ENCODE measurements at regions not wholly inside any gene's neighbourhood (a gene's known extent, or its start where the extent isn't known, plus 50 kb on each side); places are given as distances from the start of the nearest gene placed in this dataset.

DNA sequence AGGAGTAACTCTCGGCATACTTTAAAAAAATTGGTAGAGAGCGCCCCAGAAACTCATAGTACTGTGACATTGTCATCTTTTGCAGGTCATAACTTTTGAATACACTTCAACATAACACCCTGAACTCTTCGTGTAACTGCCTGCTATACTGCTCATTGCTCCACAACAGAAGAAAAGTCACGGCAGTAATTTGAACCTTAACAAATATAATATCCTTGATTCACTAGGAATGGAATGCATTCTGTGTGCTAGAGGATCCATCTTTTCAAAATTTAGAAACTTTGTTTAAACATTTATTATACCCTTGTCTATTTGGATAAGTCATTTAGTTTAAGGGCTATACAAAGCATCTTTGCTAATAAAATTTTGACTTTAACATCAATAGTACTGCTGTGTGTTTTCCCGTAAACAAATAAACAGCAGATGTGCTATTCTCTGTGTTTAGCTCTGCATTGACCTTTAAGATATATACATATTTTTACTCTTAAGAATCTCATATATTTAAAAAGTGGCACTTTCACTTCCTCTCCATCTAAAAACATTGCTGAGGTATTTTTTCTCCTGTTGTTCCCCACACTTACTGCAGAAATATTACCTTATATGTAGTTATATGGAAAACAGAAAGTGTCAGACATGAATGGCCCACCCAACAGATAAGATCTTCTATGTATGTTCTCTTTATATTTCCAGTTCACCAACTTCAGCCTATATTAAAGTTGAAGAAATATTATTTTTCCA, 217.6 kb upstream of the TMEM229A start (continued):
- TF ChIP-seq ZFP91 (CRISPR knock-in tag; IDR thresholded peaks at IDR 0.05; ENCODE audit: borderline replicate concordance) (no peak), KDM2A (CRISPR knock-in tag; IDR thresholded peaks at IDR 0.05; ENCODE audit: borderline replicate concordance, low read depth) (no peak), HMGXB4 (CRISPR knock-in tag; IDR thresholded peaks at IDR 0.05; ENCODE audit: borderline replicate concordance in 1 of 2, low read depth in 1 of 2) (no peak), RORA (CRISPR knock-in tag; IDR thresholded peaks at IDR 0.05) (no peak)

GRCh38 chr7:124247691-124248090, 214.8 kb upstream of the TMEM229A start:
- in situ Hi-C loops (cut with HindIII; ENCODE audit: extremely low pct_ligation_motif_present, low pct_unique_long_range_greater_than_20kb), result no loop called here
- Histone ChIP-seq H3K4me1 (ENCODE audit: insufficient read depth, low read length) (peaks cover 8% of the 10 kb centered on the region), H3K27ac (ENCODE audit: extremely low read length, insufficient read depth, low read length) (no peak overlapping the region), H3K36me3 (replicated peaks in 1 of 2; ENCODE audit: control insufficient read depth in 1 of 2, insufficient read depth in 2 of 2, low read length in 2 of 2) (no peaks in the 10 kb centered on the region), H3K9ac (ENCODE audit: insufficient read depth, low read depth, low read length) (no peak overlapping the region), H4K20me1 (ENCODE audit: insufficient read depth, low read length) (no peaks in the 10 kb centered on the region), H3K27me3 (ENCODE audit: control insufficient read depth in 1 of 2, insufficient read depth in 2 of 2, low read length in 2 of 2) (no peaks in the 10 kb centered on the region), H2AFZ (ENCODE audit: low read length) (no peak overlapping the region), H3K79me2 (ENCODE audit: insufficient read depth, low read length) (no peaks in the 10 kb centered on the region), H3K4me2 (ENCODE audit: low read depth, low read length) (no peak overlapping the region), H3K4me3 (replicated peaks in 1 of 3; ENCODE audit: insufficient read depth in 1 of 3, low read depth in 2 of 3, low read length in 3 of 3) (no peak overlapping the region), H3K9me3 (ENCODE audit: low read length) (no peaks in the 10 kb centered on the region)
- intact Hi-C loops (cut with micrococcal nuclease; ENCODE audit: unreplicated experiment), result no loop called here
- ATAC-seq, result no peak
- no TSS peak for BruUV-seq (replicated peaks)
- no peak for DNase-seq (ENCODE audit: low spot score)
- WGBS (ENCODE audit: low lambda C conversion rate), result 45% methylated on average over 2 of the region's 2 CpGs
- POLR2A ChIA-PET, result no interaction called here
- CTCF ChIA-PET (ENCODE audit: low intra/inter-chr PET ratio, low total read pairs), result no interaction called here
- no peak for FAIRE-seq
- TF ChIP-seq HMG20A (CRISPR knock-in tag; IDR thresholded peaks at IDR 0.05; ENCODE audit: borderline replicate concordance), result no peak
- no peak for TF ChIP-seq MTF1 (CRISPR knock-in tag; IDR thresholded peaks at IDR 0.05)
- TF ChIP-seq, protein P1, sequence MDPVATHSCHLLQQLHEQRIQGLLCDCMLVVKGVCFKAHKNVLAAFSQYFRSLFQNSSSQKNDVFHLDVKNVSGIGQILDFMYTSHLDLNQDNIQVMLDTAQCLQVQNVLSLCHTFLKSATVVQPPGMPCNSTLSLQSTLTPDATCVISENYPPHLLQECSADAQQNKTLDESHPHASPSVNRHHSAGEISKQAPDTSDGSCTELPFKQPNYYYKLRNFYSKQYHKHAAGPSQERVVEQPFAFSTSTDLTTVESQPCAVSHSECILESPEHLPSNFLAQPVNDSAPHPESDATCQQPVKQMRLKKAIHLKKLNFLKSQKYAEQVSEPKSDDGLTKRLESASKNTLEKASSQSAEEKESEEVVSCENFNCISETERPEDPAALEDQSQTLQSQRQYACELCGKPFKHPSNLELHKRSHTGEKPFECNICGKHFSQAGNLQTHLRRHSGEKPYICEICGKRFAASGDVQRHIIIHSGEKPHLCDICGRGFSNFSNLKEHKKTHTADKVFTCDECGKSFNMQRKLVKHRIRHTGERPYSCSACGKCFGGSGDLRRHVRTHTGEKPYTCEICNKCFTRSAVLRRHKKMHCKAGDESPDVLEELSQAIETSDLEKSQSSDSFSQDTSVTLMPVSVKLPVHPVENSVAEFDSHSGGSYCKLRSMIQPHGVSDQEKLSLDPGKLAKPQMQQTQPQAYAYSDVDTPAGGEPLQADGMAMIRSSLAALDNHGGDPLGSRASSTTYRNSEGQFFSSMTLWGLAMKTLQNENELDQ (CRISPR knock-in tag; IDR thresholded peaks at IDR 0.05; ENCODE audit: borderline replicate concordance), result no peak
- no peak for TF ChIP-seq ZNF382 (CRISPR knock-in tag; IDR thresholded peaks at IDR 0.05; ENCODE audit: borderline replicate concordance)
- TF ChIP-seq EP300 (IDR thresholded peaks at IDR 0.05; ENCODE audit: low read depth in 2 of 2, low read length in 2 of 2), result no peak
- TF ChIP-seq EP300 (CRISPR knock-in tag; IDR thresholded peaks at IDR 0.05; ENCODE audit: borderline replicate concordance), result no peak
- TF ChIP-seq TBL1XR1 (IDR thresholded peaks at IDR 0.05; ENCODE audit: borderline replicate concordance, low read length, partially characterized antibody), result no peak
- TF ChIP-seq SATB2 (CRISPR knock-in tag; IDR thresholded peaks at IDR 0.05), result no peak
- TF ChIP-seq, protein P2, sequence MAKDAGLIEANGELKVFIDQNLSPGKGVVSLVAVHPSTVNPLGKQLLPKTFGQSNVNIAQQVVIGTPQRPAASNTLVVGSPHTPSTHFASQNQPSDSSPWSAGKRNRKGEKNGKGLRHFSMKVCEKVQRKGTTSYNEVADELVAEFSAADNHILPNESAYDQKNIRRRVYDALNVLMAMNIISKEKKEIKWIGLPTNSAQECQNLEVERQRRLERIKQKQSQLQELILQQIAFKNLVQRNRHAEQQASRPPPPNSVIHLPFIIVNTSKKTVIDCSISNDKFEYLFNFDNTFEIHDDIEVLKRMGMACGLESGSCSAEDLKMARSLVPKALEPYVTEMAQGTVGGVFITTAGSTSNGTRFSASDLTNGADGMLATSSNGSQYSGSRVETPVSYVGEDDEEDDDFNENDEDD (CRISPR knock-in tag; IDR thresholded peaks at IDR 0.05; ENCODE audit: borderline replicate concordance), result no peak
- TF ChIP-seq PREB (CRISPR knock-in tag; IDR thresholded peaks at IDR 0.05), result no peak
